ENCODE measurements at regions not wholly inside any gene's neighbourhood (a gene's known extent, or its start where the extent isn't known, plus 50 kb on each side); places are given as distances from the start of the nearest gene placed in this dataset.

- DNase-seq (ENCODE audit: extremely low spot score, insufficient read length, low read depth), result no peak
- FAIRE-seq, result no peak
These were observed 96.6 kb downstream of the TEX26 start for GRCh38 chr13:31029102-31029501.

GRCh38 chr13:31027136-31027535, 94.7 kb downstream of the TEX26 start:
- DNase-seq (ENCODE audit: extremely low spot score, insufficient read length, low read depth), result no peak
- no peak for FAIRE-seq
